Spleen (tissue), 11 donors: ENCODE measurements at regions not wholly inside any gene's neighbourhood (a gene's known extent, or its start where the extent isn't known, plus 50 kb on each side); places are given as distances from the start of the nearest gene placed in this dataset.

Source experiments
- DNase-seq: peaks from one replicate; pipeline ENCODE4 v3.0.0-alpha.2; 2020
- H3K27ac ChIP-seq, 8 donors: fragments of 200-600 bp; sonication (generic) in 7 of 8; 1 replicate in 4 of 8; 2 replicates in 4 of 8; pipeline versions ENCODE4 v1.5.0 to v1.8.0; 2016 to 2021; ENCODE audit warnings: inconsistent platforms in 4 of 8, mild to moderate bottlenecking in 4 of 8, moderate library complexity in 1 of 8
- H3K27me3 ChIP-seq, 7 donors: fragments of 200-600 bp; sonication (generic) in 6 of 7; replicated peaks in 1 of 7; 1 replicate in 4 of 7; 2 replicates in 3 of 7; pipeline versions ENCODE4 v1.5.0 to v1.8.0; 2016 to 2021; ENCODE audit warnings: inconsistent platforms in 3 of 7, mild to moderate bottlenecking in 1 of 7
- H3K36me3 ChIP-seq, 6 donors: fragments of 200-600 bp; sonication (generic) in 5 of 6; 1 replicate in 4 of 6; 2 replicates in 2 of 6; pipeline versions ENCODE4 v1.5.0 to v1.8.0; 2016 to 2021; ENCODE audit warnings: inconsistent platforms in 2 of 6
- H3K4me1 ChIP-seq, 6 donors: fragments of 200-600 bp; sonication (generic) in 5 of 6; 1 replicate in 3 of 6; 2 replicates in 3 of 6; pipeline versions ENCODE4 v1.5.0 to v1.8.0; 2016 to 2021; ENCODE audit warnings: inconsistent platforms in 3 of 6
- H3K4me3 ChIP-seq, 8 donors: fragments of 200-600 bp; sonication (generic) in 7 of 8; 1 replicate in 4 of 8; 2 replicates in 4 of 8; pipeline versions ENCODE4 v1.5.0 to v1.8.0; 2016 to 2021; ENCODE audit warnings: inconsistent platforms in 4 of 8, mild to moderate bottlenecking in 4 of 8, moderate library complexity in 2 of 8
- H3K9me3 ChIP-seq, 8 donors: fragments of 200-600 bp; sonication (generic) in 7 of 8; 1 replicate in 4 of 8; 2 replicates in 4 of 8; pipeline versions ENCODE4 v1.5.0 to v1.8.0; 2016 to 2021; ENCODE audit warnings: inconsistent platforms in 4 of 8
- POLR2A ChIP-seq, 3 donors: fragments of 450-650 bp; IDR thresholded peaks; one replicate each; pipeline ENCODE4 v1.5.1; 2017; ENCODE audit warnings: antibody characterized with exemption in 3 of 3, mild to moderate bottlenecking in 1 of 3
- POLR2AphosphoS5 ChIP-seq, 3 donors: sonication (generic); formaldehyde crosslinking; IDR thresholded peaks; one replicate each; pipeline ENCODE4 v1.5.1; 2017; ENCODE audit warnings: antibody characterized with exemption in 3 of 3
- WGBS, 5 donors: extraction: QIAGEN DNeasy Blood & Tissue Kit in 3 of 5; methylation state at CpG; one replicate each; pipeline versions ENCODE4 v1.1.5 to v1.1.7; 2013 to 2018; 5-methylcytosine and 5-hydroxymethylcytosine counted together
- intact Hi-C: fragments of 100-400 bp; cut with DNase I; formaldehyde crosslinking; loops from one replicate; pipeline ENCODE4 v1.15.0; 2023; ENCODE audit warnings: low total_unique reads
- TF ChIP-seq, protein P1 (sequence below), 11 experiments: fragments of 200-600 bp in 7 of 11; fragments of 450-650 bp in 4 of 11; sonication (generic) in 4 of 11; IDR thresholded peaks in 8 of 11; conservative IDR thresholded peaks in 3 of 11; 1 replicate in 7 of 11; 2 replicates in 4 of 11; pipeline versions ENCODE4 v1.4.0 to v1.8.0; 2016 to 2021; ENCODE audit warnings: antibody characterized with exemption in 11 of 11, inconsistent platforms in 4 of 11, mild to moderate bottlenecking in 1 of 11
- donor health status: healthy with polysubstance abuse.
- donor health status: DM: no; HTN: no; CAD: no; lungs with moderate emphysema.
- donor health status: DM: no; HTN: no; CAD: no.
- donor health status: Bipolar disorder and iron deficiency.
- donor health status: healthy.
- donor health status: DM: no; HTN: no; CAD: no.
- donor health status: DM: yes; HTN: yes; CAD: no.

DNA sequence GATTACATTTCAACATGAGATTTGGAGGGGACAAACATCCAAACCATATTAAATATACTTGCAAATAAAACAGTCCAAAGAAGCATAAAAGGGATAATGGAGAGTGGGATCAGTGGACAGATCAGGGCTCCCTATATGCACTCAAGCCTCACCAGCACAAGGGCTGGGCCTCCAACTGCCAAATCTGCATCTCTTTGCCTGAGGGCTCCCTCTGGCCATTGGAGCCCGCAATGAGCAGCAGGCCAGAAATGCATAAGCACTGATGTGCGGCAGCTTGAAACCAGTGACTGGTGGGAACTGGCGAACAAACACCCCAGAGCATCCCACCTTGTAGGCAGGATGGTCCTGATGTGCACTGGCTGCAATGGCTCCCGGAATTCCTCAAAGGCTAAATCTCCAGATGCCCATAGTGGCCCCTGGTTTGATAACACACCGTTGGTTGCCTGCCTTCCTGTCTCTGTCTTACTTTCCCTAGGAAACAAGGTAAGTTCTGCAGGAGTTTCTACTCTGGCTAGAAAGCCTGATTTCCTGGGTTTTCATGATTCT lies 55.9 kb upstream of the POMGNT2 start:
- intact Hi-C loops: loop anchor here (5.0 kb wide), 1 partner anchor 341 kb away; no protein-coding TSS in a partner anchor
- Histone ChIP-seq H3K9me3 (peaks cover 0 to 17% (median 13%) of the 10 kb centered on the region in 8 donors), H3K4me3 (no peak overlapping the region), H3K27me3 (no peaks in the 10 kb centered on the region), H3K36me3 (no peaks in the 10 kb centered on the region), H3K4me1 (peaks cover 6 to 23% (median 16%) of the 10 kb centered on the region in 6 donors), H3K27ac (peak overlapping the region in 1 of 8 donors; percentile 75)
- no peak for TF ChIP-seq POLR2AphosphoS5 (IDR thresholded peaks at IDR 0.05)
- TF ChIP-seq, protein P1, sequence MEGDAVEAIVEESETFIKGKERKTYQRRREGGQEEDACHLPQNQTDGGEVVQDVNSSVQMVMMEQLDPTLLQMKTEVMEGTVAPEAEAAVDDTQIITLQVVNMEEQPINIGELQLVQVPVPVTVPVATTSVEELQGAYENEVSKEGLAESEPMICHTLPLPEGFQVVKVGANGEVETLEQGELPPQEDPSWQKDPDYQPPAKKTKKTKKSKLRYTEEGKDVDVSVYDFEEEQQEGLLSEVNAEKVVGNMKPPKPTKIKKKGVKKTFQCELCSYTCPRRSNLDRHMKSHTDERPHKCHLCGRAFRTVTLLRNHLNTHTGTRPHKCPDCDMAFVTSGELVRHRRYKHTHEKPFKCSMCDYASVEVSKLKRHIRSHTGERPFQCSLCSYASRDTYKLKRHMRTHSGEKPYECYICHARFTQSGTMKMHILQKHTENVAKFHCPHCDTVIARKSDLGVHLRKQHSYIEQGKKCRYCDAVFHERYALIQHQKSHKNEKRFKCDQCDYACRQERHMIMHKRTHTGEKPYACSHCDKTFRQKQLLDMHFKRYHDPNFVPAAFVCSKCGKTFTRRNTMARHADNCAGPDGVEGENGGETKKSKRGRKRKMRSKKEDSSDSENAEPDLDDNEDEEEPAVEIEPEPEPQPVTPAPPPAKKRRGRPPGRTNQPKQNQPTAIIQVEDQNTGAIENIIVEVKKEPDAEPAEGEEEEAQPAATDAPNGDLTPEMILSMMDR (IDR thresholded peaks at IDR 0.05 in 8 of 11, conservative IDR thresholded peaks at IDR 0.05 in 3 of 11): no peak
- TF ChIP-seq POLR2A (IDR thresholded peaks at IDR 0.05): no peak
- 40 to 72% (median 56%) methylated on average over 3 to 5 of the region's 5 CpGs for WGBS, 5 donors
- DNase-seq: no peak

DNA sequence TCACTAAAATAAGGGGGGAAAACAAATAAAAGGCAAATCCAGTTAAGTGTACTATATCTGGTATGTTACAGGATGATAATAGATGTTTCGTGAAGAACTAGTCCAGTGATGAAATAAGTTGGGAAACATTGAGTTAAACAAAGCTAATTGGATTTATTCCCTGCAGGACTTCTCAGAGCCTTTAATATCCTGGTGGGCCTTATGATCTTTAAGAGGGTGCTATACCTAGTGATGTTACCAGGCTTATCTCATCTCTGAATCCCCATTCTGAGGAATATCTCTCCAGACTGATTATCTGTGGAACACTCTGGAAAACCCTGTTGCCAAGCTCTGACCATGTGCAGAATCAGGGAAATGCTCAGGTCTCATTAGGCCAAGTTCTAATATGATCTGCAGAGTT lies 54.8 kb upstream of the POMGNT2 start:
- WGBS, 5 donors: 79 to 98% (median 90%) methylated on average over 1 of the region's 1 CpG
- TF ChIP-seq POLR2AphosphoS5 (IDR thresholded peaks at IDR 0.05) (no peak), POLR2A (IDR thresholded peaks at IDR 0.05) (no peak)
- TF ChIP-seq, protein P1 (IDR thresholded peaks at IDR 0.05 in 8 of 11, conservative IDR thresholded peaks at IDR 0.05 in 3 of 11): no peak
- H3K4me1 ChIP-seq: peaks cover 6 to 23% (median 16%) of the 10 kb centered on the region in 6 donors
- no peak overlapping the region for H3K27ac ChIP-seq
- no peaks in the 10 kb centered on the region for H3K36me3 ChIP-seq
- no peak for DNase-seq
- H3K27me3 ChIP-seq: no peaks in the 10 kb centered on the region
- peaks cover 0 to 6% (median 2%) of the 10 kb centered on the region in 8 donors for H3K9me3 ChIP-seq
- intact Hi-C loops: loop anchor here (5.0 kb wide), 1 partner anchor 342 kb away; no protein-coding TSS in a partner anchor
- H3K4me3 ChIP-seq: no peak overlapping the region

DNA sequence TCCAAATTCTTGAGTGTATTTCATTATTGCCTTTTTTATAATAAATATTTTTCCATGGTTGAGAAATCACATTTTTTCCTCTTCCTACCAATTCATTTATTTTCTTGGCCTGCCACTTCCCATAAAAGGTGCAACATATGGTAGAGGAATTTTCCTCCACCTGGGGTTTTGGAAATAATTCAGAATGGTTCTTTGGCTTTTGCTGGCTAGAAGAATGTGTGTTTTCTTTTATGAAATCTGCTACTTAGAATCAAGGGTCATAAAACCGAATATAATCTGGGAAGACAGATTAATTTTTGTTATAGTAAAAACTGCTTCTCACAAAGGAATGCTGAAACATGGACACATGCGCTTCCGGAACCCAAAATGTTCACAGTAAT lies 54.0 kb upstream of the POMGNT2 start:
- H3K4me1 ChIP-seq: peaks cover 6 to 23% (median 16%) of the 10 kb centered on the region in 6 donors
- intact Hi-C loops: loop anchor here (5.0 kb wide), 1 partner anchor 342 kb away; no protein-coding TSS in a partner anchor
- WGBS, 5 donors: 78 to 97% (median 94%) methylated on average over 3 of the region's 3 CpGs
- H3K27me3 ChIP-seq: no peaks in the 10 kb centered on the region
- no peaks in the 10 kb centered on the region for H3K9me3 ChIP-seq
- H3K36me3 ChIP-seq: no peaks in the 10 kb centered on the region
- no peak for DNase-seq
- TF ChIP-seq, protein P1 (IDR thresholded peaks at IDR 0.05 in 8 of 11, conservative IDR thresholded peaks at IDR 0.05 in 3 of 11): no peak
- no peak for TF ChIP-seq POLR2AphosphoS5 (IDR thresholded peaks at IDR 0.05)
- TF ChIP-seq POLR2A (IDR thresholded peaks at IDR 0.05): no peak
- no peak overlapping the region for H3K4me3 ChIP-seq
- H3K27ac ChIP-seq: no peak overlapping the region

DNA sequence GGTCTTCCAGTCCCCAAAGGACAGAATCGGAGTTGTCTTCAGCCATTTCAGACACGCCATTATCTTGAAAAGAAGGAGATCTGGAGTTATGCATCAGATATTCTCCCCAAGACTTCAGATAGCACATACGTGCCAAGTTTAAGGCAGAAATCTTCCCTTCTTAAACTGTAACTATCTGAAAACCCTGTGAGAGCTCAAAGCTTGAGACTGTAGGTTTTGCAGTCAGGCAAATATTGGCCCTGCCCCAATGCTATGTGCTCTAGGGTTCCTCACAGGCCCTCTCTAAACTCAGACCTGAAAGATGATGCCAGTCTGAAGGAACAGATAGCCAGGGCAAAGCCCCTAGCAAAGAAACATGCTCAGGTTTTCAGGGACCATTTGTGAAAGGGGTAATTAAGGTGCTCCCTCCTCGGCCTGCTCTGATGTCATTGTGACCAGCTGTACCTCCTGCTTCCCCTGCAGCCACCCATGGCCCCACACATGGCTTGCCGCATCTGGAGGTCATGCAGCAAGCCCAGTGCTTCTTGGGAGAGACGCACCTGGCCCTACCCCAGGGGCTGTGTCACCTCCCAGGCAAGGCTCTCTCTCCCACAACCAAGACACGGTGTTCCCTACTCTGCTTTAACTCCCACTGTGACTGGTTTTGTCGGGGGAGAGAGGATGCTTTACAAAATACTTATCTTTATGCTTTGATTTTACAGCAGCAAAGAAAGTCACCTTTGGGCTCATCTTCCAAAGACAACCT lies 53.4 kb upstream of the POMGNT2 start:
- 85 to 90% (median 87%) methylated on average over 8 of the region's 8 CpGs for WGBS, 5 donors
- DNase-seq: no peak
- H3K36me3 ChIP-seq: no peaks in the 10 kb centered on the region
- H3K27me3 ChIP-seq: no peaks in the 10 kb centered on the region
- H3K27ac ChIP-seq: no peak overlapping the region
- no peak for TF ChIP-seq POLR2AphosphoS5 (IDR thresholded peaks at IDR 0.05)
- intact Hi-C loops: no loop called here
- H3K4me1 ChIP-seq: peaks cover 6 to 23% (median 16%) of the 10 kb centered on the region in 6 donors
- no peaks in the 10 kb centered on the region for H3K9me3 ChIP-seq
- no peak overlapping the region for H3K4me3 ChIP-seq
